ENCODE measurements at regions not wholly inside any gene's neighbourhood (a gene's known extent, or its start where the extent isn't known, plus 50 kb on each side); places are given as distances from the start of the nearest gene placed in this dataset.

DNA sequence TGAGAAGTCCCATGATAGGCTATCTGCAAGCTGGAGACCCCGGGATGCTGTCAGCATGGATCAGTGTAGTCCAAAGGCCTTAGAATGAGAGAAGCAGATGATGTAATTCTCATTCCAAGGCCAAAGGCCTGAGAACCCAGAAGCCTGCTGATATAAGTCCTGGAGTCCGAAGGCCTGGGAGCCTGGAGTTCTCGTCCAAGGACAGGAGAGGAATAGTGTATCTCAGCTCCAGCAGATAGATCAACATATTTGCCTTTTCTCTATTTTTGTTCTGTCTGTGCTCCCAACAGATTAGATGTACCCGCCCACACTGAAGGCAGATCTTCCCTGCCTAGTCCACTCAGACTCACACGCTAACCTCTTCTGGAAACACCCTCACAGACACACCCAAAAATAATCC, 454.9 kb upstream of the CHAC2 start:
- H4K20me1 ChIP-seq (ENCODE audit: insufficient read depth, low read length) = no peaks in the 10 kb centered on the region
- no peaks in the 10 kb centered on the region for H3K4me1 ChIP-seq (ENCODE audit: low read length)
- H3K9me2 ChIP-seq (replicated peaks; ENCODE audit: insufficient read depth, low read length) = no peaks in the 10 kb centered on the region
- no peaks in the 10 kb centered on the region for H3K27me3 ChIP-seq (replicated peaks; ENCODE audit: insufficient read depth, low read length)
- TF ChIP-seq EZH2phosphoT487 (IDR thresholded peaks at IDR 0.05; ENCODE audit: low read length) = no peak
- TF ChIP-seq, protein P1, sequence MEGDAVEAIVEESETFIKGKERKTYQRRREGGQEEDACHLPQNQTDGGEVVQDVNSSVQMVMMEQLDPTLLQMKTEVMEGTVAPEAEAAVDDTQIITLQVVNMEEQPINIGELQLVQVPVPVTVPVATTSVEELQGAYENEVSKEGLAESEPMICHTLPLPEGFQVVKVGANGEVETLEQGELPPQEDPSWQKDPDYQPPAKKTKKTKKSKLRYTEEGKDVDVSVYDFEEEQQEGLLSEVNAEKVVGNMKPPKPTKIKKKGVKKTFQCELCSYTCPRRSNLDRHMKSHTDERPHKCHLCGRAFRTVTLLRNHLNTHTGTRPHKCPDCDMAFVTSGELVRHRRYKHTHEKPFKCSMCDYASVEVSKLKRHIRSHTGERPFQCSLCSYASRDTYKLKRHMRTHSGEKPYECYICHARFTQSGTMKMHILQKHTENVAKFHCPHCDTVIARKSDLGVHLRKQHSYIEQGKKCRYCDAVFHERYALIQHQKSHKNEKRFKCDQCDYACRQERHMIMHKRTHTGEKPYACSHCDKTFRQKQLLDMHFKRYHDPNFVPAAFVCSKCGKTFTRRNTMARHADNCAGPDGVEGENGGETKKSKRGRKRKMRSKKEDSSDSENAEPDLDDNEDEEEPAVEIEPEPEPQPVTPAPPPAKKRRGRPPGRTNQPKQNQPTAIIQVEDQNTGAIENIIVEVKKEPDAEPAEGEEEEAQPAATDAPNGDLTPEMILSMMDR (IDR thresholded peaks at IDR 0.05; ENCODE audit: low read length) = no peak
- TF ChIP-seq EZH2 (optimal IDR thresholded peaks at IDR 0.05; ENCODE audit: low read depth, low read length) = no peak
- no peaks in the 10 kb centered on the region for H3K79me2 ChIP-seq (ENCODE audit: low read length)
- DNase-seq = no peak
- H3K4me2 ChIP-seq (ENCODE audit: low read depth, low read length) = no peak overlapping the region
- no peaks in the 10 kb centered on the region for H3K36me3 ChIP-seq (replicated peaks; ENCODE audit: insufficient read depth, low read length)
- H3K9me3 ChIP-seq (replicated peaks; ENCODE audit: insufficient read depth, low read length) = no peaks in the 10 kb centered on the region
- H3K9ac ChIP-seq (ENCODE audit: low read length) = no peak overlapping the region
- no peaks in the 10 kb centered on the region for H3F3A ChIP-seq (ENCODE audit: insufficient read depth, low read length)
- H3K27ac ChIP-seq (ENCODE audit: low read length) = no peak overlapping the region
- no peak overlapping the region for H3K4me3 ChIP-seq (ENCODE audit: low read length)
- no peak overlapping the region for H2AFZ ChIP-seq (ENCODE audit: low read length)

GRCh38 chr2:53312181-53312580, 455.4 kb upstream of the CHAC2 start:
- Histone ChIP-seq H3K4me3 (ENCODE audit: low read length) (no peak overlapping the region), H3K4me2 (ENCODE audit: low read depth, low read length) (no peak overlapping the region), H3K27me3 (replicated peaks; ENCODE audit: insufficient read depth, low read length) (no peaks in the 10 kb centered on the region), H3K9me3 (replicated peaks; ENCODE audit: insufficient read depth, low read length) (no peaks in the 10 kb centered on the region), H3K4me1 (ENCODE audit: low read length) (no peaks in the 10 kb centered on the region), H3K9ac (ENCODE audit: low read length) (no peak overlapping the region), H3K79me2 (ENCODE audit: low read length) (no peaks in the 10 kb centered on the region), H2AFZ (ENCODE audit: low read length) (no peak overlapping the region), H3K27ac (ENCODE audit: low read length) (no peak overlapping the region), H3K9me2 (replicated peaks; ENCODE audit: insufficient read depth, low read length) (no peaks in the 10 kb centered on the region), H4K20me1 (ENCODE audit: insufficient read depth, low read length) (no peaks in the 10 kb centered on the region), H3F3A (ENCODE audit: insufficient read depth, low read length) (no peaks in the 10 kb centered on the region), H3K36me3 (replicated peaks; ENCODE audit: insufficient read depth, low read length) (no peaks in the 10 kb centered on the region)
- TF ChIP-seq EZH2phosphoT487 (IDR thresholded peaks at IDR 0.05; ENCODE audit: low read length) = no peak
- TF ChIP-seq, protein P1 (IDR thresholded peaks at IDR 0.05; ENCODE audit: low read length) = no peak
- TF ChIP-seq EZH2 (optimal IDR thresholded peaks at IDR 0.05; ENCODE audit: low read depth, low read length) = no peak
- no peak for DNase-seq

DNA sequence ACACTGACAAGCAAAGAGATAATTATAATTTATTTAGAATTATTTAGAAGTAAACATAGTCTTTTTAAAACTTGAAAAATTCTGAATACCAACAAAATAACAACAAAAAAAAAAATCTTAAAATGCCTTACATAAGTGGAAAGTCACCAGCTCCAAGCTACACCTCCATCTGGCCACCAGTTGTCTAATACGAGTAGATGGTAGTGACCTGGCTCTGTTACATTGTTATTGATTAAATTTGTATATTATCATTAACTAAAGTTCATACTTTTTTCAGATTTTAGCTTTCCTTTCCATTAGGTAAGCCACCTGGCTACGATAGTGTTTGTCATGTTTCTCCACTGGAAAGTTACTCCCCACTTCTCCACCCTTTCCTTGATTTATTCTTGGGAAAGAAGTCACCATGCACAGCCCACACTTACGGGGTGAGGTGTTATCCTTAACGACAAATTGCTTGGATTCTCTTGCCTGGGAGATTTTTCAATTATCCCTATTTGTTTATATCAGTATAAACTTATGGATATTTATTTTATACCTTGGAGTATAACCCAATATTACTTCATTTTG, 464.5 kb upstream of the CHAC2 start:
- TF ChIP-seq EZH2phosphoT487 (IDR thresholded peaks at IDR 0.05; ENCODE audit: low read length) = no peak
- TF ChIP-seq EZH2 (optimal IDR thresholded peaks at IDR 0.05; ENCODE audit: low read depth, low read length) = no peak
- TF ChIP-seq, protein P1 (IDR thresholded peaks at IDR 0.05; ENCODE audit: low read length) = no peak
- no peak for DNase-seq

More for the DNA sequence above, 464.5 kb upstream of the CHAC2 start:
- no peaks in the 10 kb centered on the region for H3F3A ChIP-seq (ENCODE audit: insufficient read depth, low read length)
- H3K4me2 ChIP-seq (ENCODE audit: low read depth, low read length) = no peak overlapping the region
- no peak overlapping the region for H3K27ac ChIP-seq (ENCODE audit: low read length)
- no peaks in the 10 kb centered on the region for H3K9me2 ChIP-seq (replicated peaks; ENCODE audit: insufficient read depth, low read length)
- H3K9me3 ChIP-seq (replicated peaks; ENCODE audit: insufficient read depth, low read length) = no peaks in the 10 kb centered on the region
- no peaks in the 10 kb centered on the region for H4K20me1 ChIP-seq (ENCODE audit: insufficient read depth, low read length)
- H2AFZ ChIP-seq (ENCODE audit: low read length) = no peak overlapping the region
- H3K4me1 ChIP-seq (ENCODE audit: low read length) = no peaks in the 10 kb centered on the region
- no peaks in the 10 kb centered on the region for H3K79me2 ChIP-seq (ENCODE audit: low read length)
- H3K36me3 ChIP-seq (replicated peaks; ENCODE audit: insufficient read depth, low read length) = no peaks in the 10 kb centered on the region
- no peak overlapping the region for H3K9ac ChIP-seq (ENCODE audit: low read length)
- H3K4me3 ChIP-seq (ENCODE audit: low read length) = no peak overlapping the region
- no peaks in the 10 kb centered on the region for H3K27me3 ChIP-seq (replicated peaks; ENCODE audit: insufficient read depth, low read length)
